Pons (tissue), 1 donor: ENCODE measurements at regions not wholly inside any gene's neighbourhood (a gene's known extent, or its start where the extent isn't known, plus 50 kb on each side); places are given as distances from the start of the nearest gene placed in this dataset.
A peak's percentile ranks its signal among the peaks of the same experiment; 100 is the strongest.

Experiments used
- DNase-seq: peaks from one replicate; pipeline ENCODE4 v3.0.0-alpha.2; 2016; ENCODE audit warnings: low spot score

- DNase-seq: no peak
These were observed 230.5 kb upstream of the LCORL start for GRCh38 chr4:18252052-18252451.

- DNase-seq: no peak
These were observed 229.0 kb upstream of the LCORL start for GRCh38 chr4:18250564-18250963.

- DNase-seq: no peak
These were observed 227.1 kb upstream of the LCORL start for GRCh38 chr4:18248611-18249010.

GRCh38 chr4:18247189-18247588 is 225.6 kb upstream of the LCORL start:
- DNase-seq: no peak

- DNase-seq: no peak
These were observed 221.6 kb upstream of the LCORL start for GRCh38 chr4:18242919-18243693.

- no peak for DNase-seq
These were observed 220.2 kb upstream of the LCORL start for GRCh38 chr4:18241727-18242126.

GRCh38 chr4:18234108-18234507 is 212.6 kb upstream of the LCORL start:
- no peak for DNase-seq

- DNase-seq: no peak
These were observed 210.2 kb upstream of the LCORL start for GRCh38 chr4:18231726-18232125.

GRCh38 chr4:18227880-18228279 is 206.3 kb upstream of the LCORL start:
- no peak for DNase-seq

- no peak for DNase-seq
These were observed 193.0 kb upstream of the LCORL start for GRCh38 chr4:18214411-18215055.

GRCh38 chr4:18213576-18214198 is 192.1 kb upstream of the LCORL start:
- DNase-seq: no peak

- DNase-seq: no peak
These were observed 187.9 kb upstream of the LCORL start for GRCh38 chr4:18209448-18209847.

GRCh38 chr4:18203966-18204365 is 182.4 kb upstream of the LCORL start:
- DNase-seq: no peak

- no peak for DNase-seq
These were observed 180.9 kb upstream of the LCORL start for GRCh38 chr4:18202486-18202885.

- no peak for DNase-seq
These were observed 180.3 kb upstream of the LCORL start for GRCh38 chr4:18201885-18202284.

GRCh38 chr4:18198653-18199052 is 177.1 kb upstream of the LCORL start:
- DNase-seq: no peak

GRCh38 chr4:18197467-18197866 is 175.9 kb upstream of the LCORL start:
- no peak for DNase-seq

GRCh38 chr4:18194278-18194677 is 172.7 kb upstream of the LCORL start:
- no peak for DNase-seq

- DNase-seq: peak; percentile 31
These were observed 171.3 kb upstream of the LCORL start for GRCh38 chr4:18192901-18193300.

- DNase-seq: no peak
These were observed 163.9 kb upstream of the LCORL start for GRCh38 chr4:18185491-18185890.

- DNase-seq: no peak
These were observed 159.3 kb upstream of the LCORL start for GRCh38 chr4:18180892-18181291.

GRCh38 chr4:18180122-18180521 is 158.6 kb upstream of the LCORL start:
- no peak for DNase-seq

- no peak for DNase-seq
These were observed 150.3 kb upstream of the LCORL start for GRCh38 chr4:18171896-18172295.
